GM21528 (cell line): ENCODE measurements at regions not wholly inside any gene's neighbourhood (a gene's known extent, or its start where the extent isn't known, plus 50 kb on each side); places are given as distances from the start of the nearest gene placed in this dataset.

Source experiments
- ATAC-seq: cut with Tn5 transposase; IDR thresholded peaks from one replicate; pipeline ENCODE4 v1.9.1; 2021; ENCODE audit warnings: mild to moderate bottlenecking, moderate library complexity; ENCODE audit not compliant: unreplicated experiment, low FRiP score

GRCh38 chr17:73777131-73777449, 132.8 kb upstream of the SDK2 start:
- no peak for ATAC-seq

GRCh38 chr17:73782231-73782630, 138.0 kb upstream of the SDK2 start:
- no peak for ATAC-seq

- no peak for ATAC-seq
These were observed 138.6 kb upstream of the SDK2 start for GRCh38 chr17:73782641-73783381.

- ATAC-seq: no peak
These were observed 139.1 kb upstream of the SDK2 start for GRCh38 chr17:73783382-73783766.

- no peak for ATAC-seq
These were observed 139.8 kb upstream of the SDK2 start for GRCh38 chr17:73783945-73784603.

GRCh38 chr17:73785496-73785895, 141.3 kb upstream of the SDK2 start:
- ATAC-seq: no peak

- ATAC-seq: no peak
These were observed 141.9 kb upstream of the SDK2 start for GRCh38 chr17:73785958-73786743.

- no peak for ATAC-seq
These were observed 143.1 kb upstream of the SDK2 start for GRCh38 chr17:73787076-73788059.

GRCh38 chr17:73788111-73788510, 143.9 kb upstream of the SDK2 start:
- ATAC-seq: no peak

GRCh38 chr17:73791121-73791520, 146.9 kb upstream of the SDK2 start:
- ATAC-seq: no peak

- no peak for ATAC-seq
These were observed 147.4 kb upstream of the SDK2 start for GRCh38 chr17:73791631-73792030.

GRCh38 chr17:73792994-73793393, 148.7 kb upstream of the SDK2 start:
- ATAC-seq: no peak

GRCh38 chr17:73794336-73794735, 150.1 kb upstream of the SDK2 start:
- no peak for ATAC-seq

GRCh38 chr17:73795730-73796129, 151.5 kb upstream of the SDK2 start:
- ATAC-seq: no peak

- no peak for ATAC-seq
These were observed 153.4 kb upstream of the SDK2 start for GRCh38 chr17:73797594-73798110.

GRCh38 chr17:73798111-73798748, 154.0 kb upstream of the SDK2 start:
- ATAC-seq: no peak

- no peak for ATAC-seq
These were observed 154.9 kb upstream of the SDK2 start for GRCh38 chr17:73799096-73799495.

GRCh38 chr17:73799781-73800627, 155.8 kb upstream of the SDK2 start:
- no peak for ATAC-seq

- ATAC-seq: no peak
These were observed 156.6 kb upstream of the SDK2 start for GRCh38 chr17:73800893-73801292.
